BLaER1 treated with 17β-estradiol and CSF1 and Interleukin-3, amounts not matched to agents 10 nM and 100 nM (cell line): ENCODE measurements at regions not wholly inside any gene's neighbourhood (a gene's known extent, or its start where the extent isn't known, plus 50 kb on each side); places are given as distances from the start of the nearest gene placed in this dataset.

ENCODE experiments used
- H3K27ac ChIP-seq, 11 experiments: shearing (Covaris generic); formaldehyde crosslinking; 2 replicates each; pipeline ENCODE4 v1.8.1; 2022
- H3K27me3 ChIP-seq, 11 experiments: shearing (Covaris generic); formaldehyde crosslinking; 2 replicates each; pipeline ENCODE4 v1.8.1; 2022
- H3K36me3 ChIP-seq, 11 experiments: shearing (Covaris generic); formaldehyde crosslinking; 2 replicates each; pipeline ENCODE4 v1.8.1; 2022
- H3K4me1 ChIP-seq, 10 experiments: shearing (Covaris generic); formaldehyde crosslinking; 2 replicates each; pipeline ENCODE4 v1.8.1; 2022
- H3K4me2 ChIP-seq, 11 experiments: shearing (Covaris generic); formaldehyde crosslinking; 2 replicates each; pipeline ENCODE4 v1.8.1; 2022
- H3K4me3 ChIP-seq, 10 experiments: shearing (Covaris generic); formaldehyde crosslinking; 2 replicates each; pipeline ENCODE4 v1.8.1; 2022
- H3K9ac ChIP-seq, 11 experiments: shearing (Covaris generic); formaldehyde crosslinking; 2 replicates each; pipeline ENCODE4 v1.8.1; 2022
- H3K9me3 ChIP-seq, 11 experiments: shearing (Covaris generic); formaldehyde crosslinking; replicated peaks in 1 of 11; 2 replicates each; pipeline ENCODE4 v1.8.1; 2022
- H4K20me1 ChIP-seq, 11 experiments: shearing (Covaris generic); formaldehyde crosslinking; 2 replicates each; pipeline ENCODE4 v1.8.1; 2022
- Cebpa-rat ChIP-seq, 11 experiments: shearing (Covaris generic); IDR thresholded peaks; 2 replicates each; pipeline ENCODE4 v1.8.1; 2022

DNA sequence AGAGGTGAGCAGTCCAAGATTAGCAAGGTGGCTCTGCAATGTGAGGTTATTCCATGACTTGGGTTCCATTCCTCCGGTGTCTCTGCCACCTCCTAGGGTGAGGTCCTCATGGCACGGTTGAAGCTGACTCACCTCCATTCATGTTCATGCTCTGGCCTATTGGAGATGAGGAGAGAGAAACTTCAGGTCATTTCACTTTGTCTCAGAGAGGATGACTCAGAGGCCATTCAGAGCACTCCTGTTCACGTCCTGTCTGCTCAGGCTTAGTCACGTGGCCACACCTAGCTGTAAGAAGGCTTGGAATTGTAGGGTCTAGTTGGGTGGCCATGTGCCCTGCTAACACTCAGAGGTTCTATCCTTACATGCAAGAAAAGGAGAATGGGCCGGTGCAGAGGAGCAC lies 67.5 kb upstream of the MBOAT2 start:
- peaks cover 26 to 39% (median 33%) of the 10 kb centered on the region in 11 experiments for H3K9me3 ChIP-seq
- H3K4me1 ChIP-seq: no peaks in the 10 kb centered on the region
- H3K27ac ChIP-seq: no peak overlapping the region
- no peak overlapping the region for H3K9ac ChIP-seq
- TF ChIP-seq Cebpa-rat (IDR thresholded peaks at IDR 0.05): no peak
- no peaks in the 10 kb centered on the region for H4K20me1 ChIP-seq
- H3K4me2 ChIP-seq: no peak overlapping the region
- no peak overlapping the region for H3K4me3 ChIP-seq
- no peaks in the 10 kb centered on the region for H3K27me3 ChIP-seq
- H3K36me3 ChIP-seq: no peaks in the 10 kb centered on the region; a peak in 2 of 22 replicates

DNA sequence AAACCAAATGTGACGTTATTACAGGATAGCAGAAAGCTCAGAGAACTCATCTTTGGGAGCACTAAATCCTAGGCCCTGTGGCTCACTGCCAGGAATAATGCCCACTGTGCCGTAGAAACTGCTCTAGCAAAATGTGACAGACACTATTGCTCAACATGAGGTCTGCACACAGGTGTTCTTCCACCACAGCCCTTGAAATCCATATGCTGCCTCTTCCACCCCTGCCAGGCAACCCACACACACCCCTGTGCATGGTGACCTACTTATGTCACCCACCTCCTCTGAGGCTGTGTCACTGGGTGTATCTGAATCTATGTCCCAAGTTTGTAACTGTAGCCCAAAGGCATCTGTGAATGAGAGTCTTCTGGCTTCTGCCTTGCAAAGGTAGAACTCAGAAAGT lies 66.1 kb upstream of the MBOAT2 start:
- H3K27me3 ChIP-seq: no peaks in the 10 kb centered on the region
- H3K9me3 ChIP-seq: peaks cover 40 to 54% (median 48%) of the 10 kb centered on the region in 11 experiments
- H3K4me3 ChIP-seq: no peak overlapping the region
- no peaks in the 10 kb centered on the region for H3K4me1 ChIP-seq
- no peaks in the 10 kb centered on the region for H4K20me1 ChIP-seq
- H3K4me2 ChIP-seq: no peak overlapping the region
- no peaks in the 10 kb centered on the region; a peak in 2 of 22 replicates for H3K36me3 ChIP-seq
- no peak overlapping the region for H3K27ac ChIP-seq
- no peak for TF ChIP-seq Cebpa-rat (IDR thresholded peaks at IDR 0.05)
- H3K9ac ChIP-seq: no peak overlapping the region

DNA sequence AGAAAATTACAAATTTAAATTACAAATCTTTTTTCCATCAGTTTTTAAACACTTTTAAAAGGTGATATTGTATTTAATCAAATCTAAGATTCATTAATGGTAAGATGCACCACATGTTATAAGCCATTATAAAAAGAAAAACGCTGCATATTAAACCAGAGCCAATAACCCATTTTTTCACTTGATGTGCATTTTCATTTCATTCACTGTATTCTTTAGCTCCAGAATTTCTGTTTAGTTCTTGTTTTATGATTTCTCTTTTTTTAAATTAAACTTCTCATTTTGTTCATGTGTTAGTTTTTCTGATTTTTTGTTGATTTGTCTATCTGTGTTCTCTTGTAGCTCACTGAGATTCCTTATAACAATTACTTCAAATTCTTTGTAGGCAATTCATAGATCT lies 62.4 kb upstream of the MBOAT2 start:
- no peak for TF ChIP-seq Cebpa-rat (IDR thresholded peaks at IDR 0.05)
- Histone ChIP-seq H3K9ac (no peak overlapping the region), H3K27ac (no peak overlapping the region), H3K4me3 (no peak overlapping the region), H3K4me2 (no peak overlapping the region), H3K4me1 (no peaks in the 10 kb centered on the region), H3K36me3 (no peaks in the 10 kb centered on the region; a peak in 2 of 22 replicates), H3K9me3 (peaks cover 43 to 61% (median 52%) of the 10 kb centered on the region in 11 experiments), H4K20me1 (no peaks in the 10 kb centered on the region), H3K27me3 (no peaks in the 10 kb centered on the region)

DNA sequence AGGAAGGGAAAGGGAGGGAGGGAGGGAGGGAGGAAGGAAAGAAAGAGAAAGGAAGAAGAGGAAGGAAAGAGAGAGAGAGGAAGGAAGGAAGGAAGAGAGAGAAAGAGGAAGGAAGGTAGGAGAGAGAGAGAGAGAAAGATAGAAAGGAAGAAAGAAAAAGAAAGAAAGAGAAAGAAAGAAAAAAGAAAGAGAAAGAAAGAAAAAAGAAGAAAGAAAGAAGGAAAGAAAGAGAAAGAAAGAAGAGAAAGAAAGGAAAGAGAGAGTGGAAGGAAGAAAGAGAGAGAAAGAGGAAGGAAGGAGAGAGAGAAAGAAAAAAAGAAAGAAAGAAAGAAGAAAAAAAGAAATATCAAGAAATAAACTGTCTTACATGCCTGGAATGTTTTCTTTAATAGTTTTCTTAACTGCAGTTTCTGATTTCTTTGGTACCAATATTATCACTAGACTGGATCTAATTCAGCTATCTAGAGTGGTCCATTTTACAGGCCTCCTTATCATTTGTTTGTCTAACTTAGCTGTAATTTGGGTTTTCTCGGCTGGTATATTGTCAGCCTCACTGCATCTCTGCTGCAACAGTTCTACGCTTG lies 59.6 kb upstream of the MBOAT2 start:
- H3K27ac ChIP-seq: no peak overlapping the region
- peaks cover 26 to 43% (median 39%) of the 10 kb centered on the region in 11 experiments for H3K9me3 ChIP-seq
- no peak for TF ChIP-seq Cebpa-rat (IDR thresholded peaks at IDR 0.05)
- H3K4me1 ChIP-seq: 0 out of 20 replicates have a peak, but pooled peaks cover 0 to 5% (median 0%) of the 10 kb centered on the region in 10 experiments
- no peaks in the 10 kb centered on the region; a peak in 2 of 22 replicates for H3K36me3 ChIP-seq
- no peak overlapping the region for H3K4me3 ChIP-seq
- H3K27me3 ChIP-seq: no peaks in the 10 kb centered on the region
- no peak overlapping the region for H3K9ac ChIP-seq
- H3K4me2 ChIP-seq: no peak overlapping the region
- no peaks in the 10 kb centered on the region for H4K20me1 ChIP-seq

DNA sequence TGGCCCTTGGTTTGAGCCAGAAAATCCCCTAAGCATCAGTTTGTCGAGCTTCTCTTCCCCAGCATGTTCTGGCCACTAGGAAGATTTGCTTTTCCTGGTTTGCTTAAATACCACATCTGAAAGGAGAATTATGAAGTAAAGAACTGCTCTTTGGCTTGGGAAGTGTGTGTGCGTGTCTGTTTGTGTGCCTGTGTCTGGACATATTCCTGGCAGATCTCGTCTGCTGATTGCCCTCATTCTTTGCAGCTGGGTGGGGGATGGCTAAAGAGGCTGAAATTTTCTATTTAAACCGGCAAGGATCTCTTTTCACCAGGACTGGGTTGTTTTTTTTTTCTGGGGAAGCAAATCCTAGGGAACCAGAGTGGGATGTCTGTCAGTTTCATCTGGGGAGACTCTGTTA lies 57.3 kb upstream of the MBOAT2 start:
- H3K9ac ChIP-seq: no peak overlapping the region
- H3K4me2 ChIP-seq: no peak overlapping the region
- H3K27ac ChIP-seq: no peak overlapping the region
- no peaks in the 10 kb centered on the region for H3K27me3 ChIP-seq
- H4K20me1 ChIP-seq: no peaks in the 10 kb centered on the region
- TF ChIP-seq Cebpa-rat (IDR thresholded peaks at IDR 0.05): no peak
- H3K9me3 ChIP-seq: peaks cover 14 to 21% (median 18%) of the 10 kb centered on the region in 11 experiments
- H3K4me3 ChIP-seq: no peak overlapping the region
- 0 out of 20 replicates have a peak, but pooled peaks cover 0 to 5% (median 0%) of the 10 kb centered on the region in 10 experiments for H3K4me1 ChIP-seq
- H3K36me3 ChIP-seq: no peaks in the 10 kb centered on the region

DNA sequence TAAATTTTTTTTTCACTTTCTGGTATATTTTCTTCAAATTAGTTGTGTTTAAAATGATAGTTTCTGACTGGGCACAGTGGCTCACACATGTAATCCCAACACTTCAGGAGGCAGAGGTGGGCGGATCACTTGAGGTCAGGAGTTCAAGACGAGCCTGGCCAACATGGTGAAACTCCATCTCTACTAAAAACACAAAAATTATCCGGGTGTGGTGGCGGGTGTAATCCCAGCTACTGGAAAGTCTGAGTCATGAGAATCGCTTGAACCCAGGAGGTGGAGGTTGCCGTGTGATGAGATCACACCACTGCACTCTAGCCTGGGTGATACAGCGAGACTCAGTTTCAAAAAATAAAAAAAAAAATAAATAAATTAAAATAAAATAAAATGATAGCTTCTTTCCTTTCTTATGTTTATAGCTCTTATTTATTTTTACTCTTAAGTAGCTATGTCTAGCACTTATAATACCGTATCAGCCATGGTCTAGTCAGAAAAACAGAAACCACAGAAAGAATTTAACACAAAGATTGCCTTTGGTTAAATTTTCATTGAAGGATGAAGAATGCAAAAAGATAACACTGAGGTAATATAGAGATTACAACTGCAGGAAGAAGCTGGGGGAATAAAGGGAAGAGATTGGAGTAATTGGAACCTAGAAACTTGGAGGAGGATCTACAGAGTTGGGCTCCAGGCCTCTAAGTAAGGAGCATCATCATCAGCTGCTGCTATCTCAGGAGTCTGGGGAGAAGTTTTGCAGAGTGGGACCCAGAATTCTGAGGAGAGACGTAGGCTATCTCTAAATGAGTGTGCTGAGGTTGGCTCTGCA lies 54.7 kb upstream of the MBOAT2 start:
- no peak overlapping the region for H3K9ac ChIP-seq
- no peaks in the 10 kb centered on the region for H4K20me1 ChIP-seq
- H3K36me3 ChIP-seq: no peaks in the 10 kb centered on the region
- no peak for TF ChIP-seq Cebpa-rat (IDR thresholded peaks at IDR 0.05)
- H3K4me3 ChIP-seq: no peak overlapping the region
- H3K4me2 ChIP-seq: peak overlapping the region in 2 of 11 experiments; percentile 16 to 42; a peak in 1 of 22 replicates
- H3K9me3 ChIP-seq: peaks cover 0 to 9% (median 6%) of the 10 kb centered on the region in 11 experiments; a peak in 12 of 22 replicates
- H3K4me1 ChIP-seq: peaks cover 0 to 8% (median 5%) of the 10 kb centered on the region in 10 experiments; a peak in 10 of 20 replicates
- H3K27me3 ChIP-seq: no peaks in the 10 kb centered on the region
- no peak overlapping the region for H3K27ac ChIP-seq

DNA sequence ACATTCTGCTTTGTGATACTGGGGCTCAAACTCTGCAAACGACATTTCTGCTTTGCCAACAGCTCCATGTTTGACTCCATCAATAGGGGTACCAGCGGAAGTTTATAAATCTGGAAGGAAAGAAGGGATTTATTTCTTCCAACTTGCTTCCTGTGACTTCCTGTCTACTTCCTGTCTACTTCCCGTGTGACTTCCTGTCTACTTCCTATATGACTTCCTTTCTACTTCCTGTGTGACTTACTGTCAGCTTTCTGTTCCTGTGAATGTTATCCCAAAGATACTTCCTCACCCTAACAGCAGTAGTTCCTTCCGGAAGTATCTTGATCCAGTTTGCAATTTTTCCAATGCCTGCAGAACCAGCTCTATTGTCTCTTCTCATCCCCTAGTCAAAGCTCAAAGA lies 52.0 kb upstream of the MBOAT2 start:
- Histone ChIP-seq H3K4me3 (no peak overlapping the region), H3K27me3 (no peaks in the 10 kb centered on the region), H3K9me3 (peaks cover 0 to 12% (median 6%) of the 10 kb centered on the region in 11 experiments; a peak in 12 of 22 replicates), H3K4me1 (peaks cover 0 to 8% (median 5%) of the 10 kb centered on the region in 10 experiments; a peak in 10 of 20 replicates), H3K9ac (no peak overlapping the region), H3K27ac (no peak overlapping the region), H3K4me2 (peak overlapping the region in 7 of 11 experiments; percentile 14 to 46 (median 41); a peak in 12 of 22 replicates), H4K20me1 (no peaks in the 10 kb centered on the region), H3K36me3 (no peaks in the 10 kb centered on the region)
- no peak for TF ChIP-seq Cebpa-rat (IDR thresholded peaks at IDR 0.05)

DNA sequence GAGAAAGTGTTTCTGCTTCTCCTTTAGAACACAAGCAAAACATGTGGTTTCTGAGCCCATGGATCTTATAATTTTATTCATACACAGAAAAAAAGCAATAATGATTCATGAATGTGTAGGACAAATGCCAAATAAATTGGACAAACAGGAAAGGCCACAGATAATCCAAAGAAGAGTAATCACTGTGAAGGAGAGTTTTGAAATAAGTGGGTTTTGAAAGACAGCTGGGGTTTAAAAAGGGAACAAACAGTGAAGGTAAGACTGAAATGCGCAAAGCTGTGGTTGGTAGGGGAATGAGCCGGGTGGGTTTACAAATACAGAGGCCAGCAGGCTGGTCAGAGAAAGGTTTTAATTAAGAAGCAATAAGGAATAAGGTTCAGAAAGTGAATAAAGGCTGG lies 50.0 kb upstream of the MBOAT2 start:
- Histone ChIP-seq H3K9me3 (peaks cover 0 to 12% (median 6%) of the 10 kb centered on the region in 11 experiments; a peak in 12 of 22 replicates), H3K4me1 (peaks cover 0 to 8% (median 5%) of the 10 kb centered on the region in 10 experiments; a peak in 10 of 20 replicates), H3K27me3 (no peaks in the 10 kb centered on the region), H3K4me2 (no peak overlapping the region), H3K36me3 (no peaks in the 10 kb centered on the region), H4K20me1 (no peaks in the 10 kb centered on the region), H3K9ac (no peak overlapping the region), H3K27ac (no peak overlapping the region), H3K4me3 (no peak overlapping the region)
- TF ChIP-seq Cebpa-rat (IDR thresholded peaks at IDR 0.05): no peak
